Keratinocyte (primary cell): ENCODE measurements at regions not wholly inside any gene's neighbourhood (a gene's known extent, or its start where the extent isn't known, plus 50 kb on each side); places are given as distances from the start of the nearest gene placed in this dataset.
"Not testable (repeated sequence)": the region's sequence is repeated elsewhere in the genome, so short reads cannot be mapped to it uniquely, and the experiment has no call there.

Experiments used
- DNase-seq: peaks from one replicate; pipeline ENCODE4 v3.0.0-alpha.2; 2011; ENCODE audit warnings: low read depth, missing footprints, low spot score
- FAIRE-seq: peaks from 2 replicates; lab custom pipeline; 2011; peaks lifted over from hg19 to GRCh38; lab: Jason Lieb, UNC
- H2AFZ ChIP-seq: 2 replicates; pipeline ENCODE4 v1.6.0; 2012; ENCODE audit warnings: low read length, control low read depth, inconsistent platforms; ENCODE audit not compliant: control insufficient read depth
- H3K27ac ChIP-seq: 2 replicates; pipeline ENCODE4 v1.5.1; 2011; ENCODE audit warnings: low read length; ENCODE audit not compliant: control insufficient read depth, insufficient read depth
- H3K27me3 ChIP-seq: 3 replicates; pipeline ENCODE4 v1.6.0; 2011; ENCODE audit warnings: low read length; ENCODE audit not compliant: control insufficient read depth, insufficient read depth; ENCODE audit errors: extremely low read depth
- H3K36me3 ChIP-seq, 2 experiments: 2 replicates in 1 of 2; 3 replicates in 1 of 2; pipeline ENCODE4 v1.5.1; 2011; ENCODE audit warnings: low read length in 2 of 2, mild to moderate bottlenecking in 1 of 2; ENCODE audit not compliant: control insufficient read depth in 2 of 2, insufficient read depth in 2 of 2; ENCODE audit errors: extremely low read depth in 1 of 2
- H3K4me1 ChIP-seq: 3 replicates; pipeline ENCODE4 v1.5.1; 2011; ENCODE audit warnings: low read length; ENCODE audit not compliant: control insufficient read depth, insufficient read depth; ENCODE audit errors: extremely low read depth
- H3K4me2 ChIP-seq: 3 replicates; pipeline ENCODE4 v1.6.0; 2011; ENCODE audit warnings: low read depth, low read length; ENCODE audit not compliant: control insufficient read depth, insufficient read depth; ENCODE audit errors: extremely low read depth
- H3K4me3 ChIP-seq, 3 experiments: fragments of 200-600 bp in 1 of 3; sonication (generic) in 1 of 3; 2 replicates in 2 of 3; 3 replicates in 1 of 3; pipeline ENCODE4 v1.5.1; 2011 to 2016; ENCODE audit warnings: low read length in 3 of 3, mild to moderate bottlenecking in 3 of 3, control low read depth in 2 of 3, inconsistent platforms in 1 of 3, low read depth in 1 of 3, mixed read lengths in 1 of 3, mixed run types in 1 of 3, moderate library complexity in 1 of 3; ENCODE audit not compliant: control insufficient read depth in 2 of 3, insufficient read depth in 2 of 3; ENCODE audit errors: extremely low read depth in 1 of 3
- H3K79me2 ChIP-seq: 2 replicates; pipeline ENCODE4 v1.6.0; 2012; ENCODE audit warnings: low read length; ENCODE audit not compliant: control insufficient read depth, insufficient read depth
- H3K9ac ChIP-seq: 3 replicates; pipeline ENCODE4 v1.6.0; 2011; ENCODE audit warnings: low read length; ENCODE audit not compliant: control insufficient read depth, insufficient read depth; ENCODE audit errors: extremely low read depth
- H3K9me1 ChIP-seq: 3 replicates; pipeline ENCODE4 v1.6.0; 2011; ENCODE audit warnings: low read length; ENCODE audit not compliant: control insufficient read depth, insufficient read depth; ENCODE audit errors: extremely low read depth
- H3K9me3 ChIP-seq: 2 replicates; pipeline ENCODE4 v1.5.1; 2012; ENCODE audit warnings: low read depth, low read length; ENCODE audit not compliant: control insufficient read depth
- H4K20me1 ChIP-seq: 3 replicates; pipeline ENCODE4 v1.6.0; 2011; ENCODE audit warnings: low read length; ENCODE audit not compliant: control insufficient read depth, insufficient read depth; ENCODE audit errors: extremely low read depth
- CTCF ChIP-seq, 3 experiments: IDR thresholded peaks in 1 of 3; conservative IDR thresholded peaks in 1 of 3; optimal IDR thresholded peaks in 1 of 3; 2 replicates in 2 of 3; 3 replicates in 1 of 3; pipeline versions ENCODE3 to v1.5.1; 2011; ENCODE audit warnings: low read length in 3 of 3, mild to moderate bottlenecking in 3 of 3, moderate library complexity in 2 of 3, control low read depth in 1 of 3, inconsistent platforms in 1 of 3; ENCODE audit not compliant: insufficient read depth in 2 of 3; ENCODE audit errors: extremely low read depth in 1 of 3
- EZH2 ChIP-seq: IDR thresholded peaks from one replicate; pipeline ENCODE4 v1.6.1; 2012; ENCODE audit warnings: inconsistent platforms, mild to moderate bottlenecking, low read length, moderate library complexity
- dilution Hi-C: fragments of 300-500 bp; cut with MboI; formaldehyde crosslinking; loops from one replicate; pipeline ENCODE4 v1.7.0; 2020; ENCODE audit warnings: low sequenced_read_pairs; ENCODE audit not compliant: extremely low pct_ligation_motif_present

DNA sequence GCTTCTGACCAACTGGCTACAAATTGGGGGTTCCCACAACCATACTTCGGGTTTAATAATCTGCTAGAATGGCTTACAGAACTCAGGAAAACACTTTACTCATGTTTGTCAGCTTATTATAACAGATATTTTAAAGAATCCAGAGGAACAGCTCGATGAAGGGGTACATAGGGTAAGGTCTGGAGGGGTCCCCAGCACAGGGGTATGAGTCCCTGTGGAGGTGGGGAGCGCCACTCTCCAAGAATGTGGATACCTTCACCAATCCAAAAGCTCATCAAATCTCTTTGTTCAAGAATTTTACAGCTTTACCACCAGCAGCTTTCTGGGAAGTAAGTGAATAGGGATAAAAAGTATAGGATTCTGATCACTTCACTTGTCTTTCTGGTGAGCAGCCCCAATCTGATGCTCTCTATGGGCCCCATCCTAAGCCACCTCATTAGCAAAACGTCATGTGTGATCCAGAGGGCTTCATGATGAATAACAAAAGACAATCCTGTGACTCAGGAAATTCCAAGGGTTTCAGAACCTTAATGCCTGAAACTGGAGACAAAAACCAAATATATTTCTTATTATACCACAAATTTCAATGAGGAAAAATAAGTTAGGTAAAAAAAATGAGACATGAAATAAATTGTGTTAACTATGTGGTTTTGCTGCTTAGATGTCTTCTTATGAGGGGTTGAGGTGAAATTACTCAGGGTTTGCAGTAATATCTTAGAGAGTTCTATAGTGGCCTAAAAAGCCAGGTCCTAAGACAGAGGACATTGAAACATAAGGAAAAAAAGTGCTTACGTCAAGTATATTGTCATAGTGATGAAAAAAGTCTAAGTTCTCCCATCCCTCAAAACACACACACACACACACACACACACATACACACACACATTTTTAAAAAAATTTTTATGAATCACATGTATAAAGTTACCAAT lies 290.5 kb downstream of the ANXA1 start:
- H4K20me1 ChIP-seq, result no peaks in the 10 kb centered on the region
- no peaks in the 10 kb centered on the region for H3K4me1 ChIP-seq
- H3K27me3 ChIP-seq, result no peaks in the 10 kb centered on the region
- H3K4me2 ChIP-seq, result no peak overlapping the region
- dilution Hi-C loops, result no loop called here
- no peak overlapping the region for H3K9ac ChIP-seq
- H3K9me3 ChIP-seq, result no peaks in the 10 kb centered on the region
- H3K79me2 ChIP-seq, result no peaks in the 10 kb centered on the region
- no peaks in the 10 kb centered on the region for H3K9me1 ChIP-seq
- H2AFZ ChIP-seq, result no peak overlapping the region
- TF ChIP-seq CTCF (optimal IDR thresholded peaks at IDR 0.05 in 1 of 3, IDR thresholded peaks at IDR 0.05 in 1 of 3, conservative IDR thresholded peaks at IDR 0.05 in 1 of 3; ENCODE audit: extremely low read depth in 1 of 3, insufficient read depth in 2 of 3, low read length in 3 of 3) (no peak), EZH2 (no peak)
- FAIRE-seq (no peak), DNase-seq (no peak)
- H3K36me3 ChIP-seq, result no peaks in the 10 kb centered on the region
- H3K27ac ChIP-seq, result no peak overlapping the region
- no peak overlapping the region for H3K4me3 ChIP-seq

DNA sequence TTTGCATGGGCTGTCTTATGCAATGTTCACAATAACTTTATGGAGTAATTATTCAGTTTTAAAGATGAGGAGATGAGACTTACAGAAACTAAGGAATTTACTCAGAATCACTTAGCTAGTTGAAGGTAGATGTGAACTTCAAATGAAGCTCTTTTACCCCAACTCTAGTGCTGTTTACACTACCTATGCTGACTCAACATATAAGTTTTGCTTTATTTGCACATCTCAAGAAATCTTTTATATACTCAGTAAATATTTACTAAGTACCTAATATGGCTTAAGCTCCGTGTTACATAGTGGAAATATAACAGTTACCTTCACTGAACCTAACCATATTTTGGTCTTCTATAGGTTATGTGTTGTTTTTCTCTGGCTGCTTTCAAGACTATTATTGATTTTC lies 293.2 kb downstream of the ANXA1 start:
- FAIRE-seq (no peak), DNase-seq (no peak)
- Histone ChIP-seq H3K9me1 (no peaks in the 10 kb centered on the region), H3K4me3 (no peak overlapping the region), H3K36me3 (no peaks in the 10 kb centered on the region), H3K27me3 (no peaks in the 10 kb centered on the region), H3K9me3 (no peaks in the 10 kb centered on the region), H3K79me2 (no peaks in the 10 kb centered on the region), H3K9ac (no peak overlapping the region), H2AFZ (no peak overlapping the region), H4K20me1 (no peaks in the 10 kb centered on the region), H3K4me2 (no peak overlapping the region), H3K27ac (no peak overlapping the region), H3K4me1 (no peaks in the 10 kb centered on the region)
- dilution Hi-C loops, result no loop called here
- TF ChIP-seq CTCF (optimal IDR thresholded peaks at IDR 0.05 in 1 of 3, IDR thresholded peaks at IDR 0.05 in 1 of 3, conservative IDR thresholded peaks at IDR 0.05 in 1 of 3; ENCODE audit: extremely low read depth in 1 of 3, insufficient read depth in 2 of 3, low read length in 3 of 3), result no peak

DNA sequence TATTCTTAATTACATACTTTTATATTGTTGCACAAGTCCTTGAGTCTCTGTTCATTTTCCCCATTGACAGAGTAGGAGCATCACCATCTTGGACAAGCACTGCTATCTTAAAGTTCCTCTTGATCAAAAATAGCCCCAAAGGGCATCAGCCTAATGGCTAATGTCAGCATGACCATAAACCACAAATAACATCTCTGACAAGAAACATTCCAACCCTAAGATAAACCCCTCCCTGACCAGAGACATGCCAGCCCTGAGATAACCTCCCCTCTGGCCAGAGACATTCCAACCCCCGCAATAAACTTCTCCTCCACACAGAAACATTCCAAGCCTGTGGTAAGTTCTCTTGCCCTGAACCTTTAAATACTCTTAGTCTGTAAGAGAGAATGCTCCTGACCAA lies 293.7 kb downstream of the ANXA1 start:
- not testable (repeated sequence) for H2AFZ ChIP-seq

More for the DNA sequence above, 293.7 kb downstream of the ANXA1 start:
- H3K4me3 ChIP-seq, H3K36me3 ChIP-seq, H3K27ac ChIP-seq, DNase-seq, H3K4me2 ChIP-seq, H3K4me1 ChIP-seq, H4K20me1 ChIP-seq, H3K9me1 ChIP-seq, H3K79me2 ChIP-seq, H3K9ac ChIP-seq, dilution Hi-C loops, H3K9me3 ChIP-seq, H3K27me3 ChIP-seq, FAIRE-seq: not testable (repeated sequence)
